H1 (cell line): ENCODE measurements at regions not wholly inside any gene's neighbourhood (a gene's known extent, or its start where the extent isn't known, plus 50 kb on each side); places are given as distances from the start of the nearest gene placed in this dataset.

Experiments used
- CTBP2 ChIP-seq: IDR thresholded peaks from 2 replicates; pipeline ENCODE4 v1.7.0; 2011; ENCODE audit warnings: borderline replicate concordance, mild to moderate bottlenecking, moderate library complexity, mixed read lengths, low read length; ENCODE audit not compliant: insufficient read depth, insufficient read length
- SIRT6 ChIP-seq: IDR thresholded peaks from one replicate; pipeline ENCODE4 v1.7.1; 2012; ENCODE audit warnings: low read length, inconsistent platforms
- SP2 ChIP-seq: IDR thresholded peaks from 2 replicates; pipeline ENCODE4 v1.6.1; 2012; ENCODE audit warnings: mild to moderate bottlenecking, low read length, inconsistent platforms
- SUZ12 ChIP-seq: fragments of 200-600 bp; sonication (generic); IDR thresholded peaks from 2 replicates; pipeline ENCODE4 v1.6.1; 2012; ENCODE audit warnings: mild to moderate bottlenecking, inconsistent platforms, low read length, moderate library complexity, mixed read lengths

DNA sequence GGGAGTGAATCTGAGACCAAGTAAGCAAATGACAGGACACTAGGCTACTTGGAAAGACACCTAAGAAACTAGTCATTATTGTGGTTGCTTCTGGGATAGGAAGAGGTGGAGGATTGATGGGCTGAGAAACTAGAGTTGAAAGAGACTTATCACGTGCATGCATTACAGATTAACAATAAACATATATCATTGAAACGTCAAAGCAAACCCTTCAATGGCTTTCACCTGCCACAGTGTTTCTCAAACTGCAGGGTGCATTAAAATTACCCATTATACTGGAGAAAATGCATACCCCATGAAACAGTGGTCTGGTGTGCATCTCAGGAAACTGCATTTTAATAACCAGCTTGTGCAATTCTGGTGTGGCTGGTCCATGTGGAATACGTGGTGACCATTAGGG is 318.8 kb downstream of the SMAD2 start (continued):
- TF ChIP-seq SIRT6 (no peak), CTBP2 (no peak), SP2 (no peak), SUZ12 (no peak)
